Endothelial cell of umbilical vein (primary cell): ENCODE measurements at regions not wholly inside any gene's neighbourhood (a gene's known extent, or its start where the extent isn't known, plus 50 kb on each side); places are given as distances from the start of the nearest gene placed in this dataset.

Experiments used
- BruUV-seq: library from RNA; stranded (reverse); fragments of 400-500 nt; replicated peaks from 2 replicates; lab custom pipeline; 2021; lab: Mats Ljungman, UMichigan
- CTCF ChIA-PET: fragments of 300-600, 350-600 bp; sonication (Branson Sonifier 250); formaldehyde crosslinking; loops from one replicate; lab custom pipeline; 2021; ENCODE audit warnings: antibody characterized with exemption, inconsistent platforms; lab: Charles Lee
- POLR2A ChIA-PET: fragments of 300-600, 350-600 bp; sonication (Branson Sonifier 250); formaldehyde crosslinking; loops from one replicate; lab custom pipeline; 2021; ENCODE audit warnings: antibody characterized with exemption, inconsistent platforms; lab: Charles Lee
- DNase-seq: peaks from one replicate; pipeline ENCODE4 v3.0.0-alpha.2; 2011; ENCODE audit warnings: low read depth, low spot score
- FAIRE-seq: peaks from 2 replicates; lab custom pipeline; 2011; peaks lifted over from hg19 to GRCh38; lab: Jason Lieb, UNC
- H2AFZ ChIP-seq: 2 replicates; pipeline ENCODE4 v1.6.0; 2012; ENCODE audit warnings: low read depth, low read length, control low read depth, inconsistent platforms
- H3K27ac ChIP-seq: 2 replicates; pipeline ENCODE4 v1.5.1; 2011; ENCODE audit warnings: low read depth, mild to moderate bottlenecking, control low read depth, low read length, moderate library complexity; ENCODE audit not compliant: insufficient read depth
- H3K27me3 ChIP-seq, 2 experiments: 2 replicates each; pipeline versions ENCODE4 v1.6.0 to v1.6.1; 2011; ENCODE audit warnings: low read length in 2 of 2, mixed read lengths in 1 of 2; ENCODE audit not compliant: control insufficient read depth in 2 of 2, insufficient read depth in 2 of 2
- H3K36me3 ChIP-seq, 2 experiments: 2 replicates in 1 of 2; 3 replicates in 1 of 2; pipeline ENCODE4 v1.5.1; 2011; ENCODE audit warnings: low read length in 2 of 2, mild to moderate bottlenecking in 1 of 2, moderate library complexity in 1 of 2; ENCODE audit not compliant: control insufficient read depth in 2 of 2, insufficient read depth in 2 of 2; ENCODE audit errors: extremely low read depth in 1 of 2
- H3K4me1 ChIP-seq: 3 replicates; pipeline ENCODE4 v1.5.1; 2011; ENCODE audit warnings: mild to moderate bottlenecking, low read length; ENCODE audit not compliant: control insufficient read depth, insufficient read depth; ENCODE audit errors: extremely low read depth
- H3K4me2 ChIP-seq: 2 replicates; pipeline ENCODE4 v1.6.1; 2011; ENCODE audit warnings: low read length, control low read depth, mixed read lengths; ENCODE audit not compliant: insufficient read depth
- H3K4me3 ChIP-seq, 3 experiments: fragments of 200-600 bp in 1 of 3; sonication (generic), shearing (Covaris generic) in 1 of 3; replicated peaks in 1 of 3; 2 replicates each; pipeline ENCODE4 v1.5.1; 2011 to 2016; ENCODE audit warnings: control low read depth in 3 of 3, low read length in 3 of 3, mild to moderate bottlenecking in 2 of 3, inconsistent platforms in 1 of 3, low read depth in 1 of 3, moderate library complexity in 1 of 3; ENCODE audit not compliant: insufficient read depth in 1 of 3
- H3K79me2 ChIP-seq: 2 replicates; pipeline ENCODE4 v1.6.0; 2012; ENCODE audit warnings: low read length, inconsistent platforms; ENCODE audit not compliant: control insufficient read depth, insufficient read depth
- H3K9ac ChIP-seq: replicated peaks from 2 replicates; pipeline ENCODE3; 2011; ENCODE audit warnings: low read length, control low read depth; ENCODE audit not compliant: insufficient read depth; ENCODE audit errors: extremely low read depth
- H3K9me1 ChIP-seq: replicated peaks from 3 replicates; pipeline ENCODE4 v1.6.0; 2011; ENCODE audit warnings: mild to moderate bottlenecking, low read length; ENCODE audit not compliant: control insufficient read depth, insufficient read depth; ENCODE audit errors: extremely low read depth
- H3K9me3 ChIP-seq: replicated peaks from 2 replicates; pipeline ENCODE4 v1.5.1; 2012; ENCODE audit warnings: low read length, inconsistent platforms; ENCODE audit not compliant: control insufficient read depth, insufficient read depth
- H4K20me1 ChIP-seq: replicated peaks from 2 replicates; pipeline ENCODE3; 2011; ENCODE audit warnings: mild to moderate bottlenecking, low read length; ENCODE audit not compliant: control insufficient read depth, insufficient read depth; ENCODE audit errors: extremely low read depth
- EZH2 ChIP-seq: IDR thresholded peaks from 2 replicates; pipeline ENCODE4 v1.6.1; 2012; ENCODE audit warnings: borderline replicate concordance, low read depth, mild to moderate bottlenecking, moderate library complexity, low read length, inconsistent platforms; ENCODE audit not compliant: severe bottlenecking
- FOS ChIP-seq: IDR thresholded peaks from 2 replicates; pipeline ENCODE4 v1.6.1; 2011; ENCODE audit warnings: mild to moderate bottlenecking, low read length, moderate library complexity, borderline replicate concordance; ENCODE audit not compliant: insufficient read depth
- GATA2 ChIP-seq: IDR thresholded peaks from 2 replicates; pipeline ENCODE4 v1.7.0; 2011; ENCODE audit warnings: low read depth, mild to moderate bottlenecking, moderate library complexity, mixed read lengths, low read length; ENCODE audit not compliant: insufficient read length, insufficient read depth
- JUN ChIP-seq: IDR thresholded peaks from 2 replicates; pipeline ENCODE4 v1.6.1; 2011; ENCODE audit warnings: borderline replicate concordance, low read depth; ENCODE audit not compliant: insufficient read length, insufficient read depth
- MYC ChIP-seq: IDR thresholded peaks from one replicate; pipeline ENCODE4 v1.6.1; 2011; ENCODE audit warnings: mild to moderate bottlenecking, low read depth, low read length
- POLR2A ChIP-seq: IDR thresholded peaks from 2 replicates; pipeline ENCODE4 v1.6.1; 2012; ENCODE audit warnings: low read depth, mild to moderate bottlenecking, control low read depth, low read length
- POLR2AphosphoS5 ChIP-seq: IDR thresholded peaks from 2 replicates; pipeline ENCODE4 v1.6.1; 2012; ENCODE audit warnings: low read depth, mild to moderate bottlenecking, control low read depth, low read length, moderate library complexity; ENCODE audit not compliant: insufficient read depth
- dilution Hi-C: fragments of 300-500 bp; cut with MboI; formaldehyde crosslinking; loops from one replicate; pipeline ENCODE4 v1.15.0; 2019; ENCODE audit warnings: low sequenced_read_pairs; ENCODE audit not compliant: extremely low pct_ligation_motif_present
- intact Hi-C: fragments of 100-400 bp; cut with micrococcal nuclease; formaldehyde crosslinking; loops from one replicate; pipeline ENCODE4 v1.10.0; 2022
- TF ChIP-seq, protein P1 (sequence below), 2 donors: IDR thresholded peaks; 1 replicate in 1 of 2; 2 replicates in 1 of 2; pipeline ENCODE4 v1.5.1; 2011; ENCODE audit warnings: low read length in 2 of 2, mild to moderate bottlenecking in 2 of 2, moderate library complexity in 2 of 2, control low read depth in 1 of 2, inconsistent platforms in 1 of 2, low read depth in 1 of 2; ENCODE audit not compliant: insufficient read depth in 1 of 2; ENCODE audit errors: extremely low read depth in 1 of 2
- TF ChIP-seq, protein P2 (sequence below): IDR thresholded peaks from 2 replicates; pipeline ENCODE4 v1.6.1; 2011; ENCODE audit not compliant: insufficient read depth, insufficient read length

DNA sequence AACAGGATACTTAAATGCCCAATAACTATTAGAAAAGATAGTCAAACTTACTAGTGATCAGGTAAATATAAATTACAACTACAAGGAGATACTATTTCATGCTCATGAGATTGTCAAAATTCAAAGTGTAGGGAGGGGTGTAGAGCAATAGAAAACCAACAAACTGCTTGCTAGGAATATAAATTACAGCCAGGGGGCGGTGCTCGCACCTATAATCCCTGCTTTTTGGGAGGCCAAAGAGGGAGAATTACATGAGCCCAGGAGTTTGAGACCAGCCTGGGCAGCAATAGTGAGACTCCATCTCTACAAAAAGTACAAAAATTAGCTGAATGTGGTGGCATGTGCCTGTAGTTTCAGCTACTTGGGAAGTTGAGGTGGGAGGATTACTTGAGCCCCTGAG lies 556.5 kb upstream of the NR3C2 start:
- intact Hi-C loops (no loop called here), dilution Hi-C loops (no loop called here)
- no peak overlapping the region for H2AFZ ChIP-seq
- POLR2A ChIA-PET = no interaction called here
- no peaks in the 10 kb centered on the region for H3K9me1 ChIP-seq
- CTCF ChIA-PET = interaction anchor here (0.8 kb wide), 1 partner anchor 9 kb away, joined by 3 read pairs; no protein-coding TSS in a partner anchor
- H3K4me1 ChIP-seq = no peaks in the 10 kb centered on the region
- no peaks in the 10 kb centered on the region for H4K20me1 ChIP-seq
- TF ChIP-seq, protein P1, sequence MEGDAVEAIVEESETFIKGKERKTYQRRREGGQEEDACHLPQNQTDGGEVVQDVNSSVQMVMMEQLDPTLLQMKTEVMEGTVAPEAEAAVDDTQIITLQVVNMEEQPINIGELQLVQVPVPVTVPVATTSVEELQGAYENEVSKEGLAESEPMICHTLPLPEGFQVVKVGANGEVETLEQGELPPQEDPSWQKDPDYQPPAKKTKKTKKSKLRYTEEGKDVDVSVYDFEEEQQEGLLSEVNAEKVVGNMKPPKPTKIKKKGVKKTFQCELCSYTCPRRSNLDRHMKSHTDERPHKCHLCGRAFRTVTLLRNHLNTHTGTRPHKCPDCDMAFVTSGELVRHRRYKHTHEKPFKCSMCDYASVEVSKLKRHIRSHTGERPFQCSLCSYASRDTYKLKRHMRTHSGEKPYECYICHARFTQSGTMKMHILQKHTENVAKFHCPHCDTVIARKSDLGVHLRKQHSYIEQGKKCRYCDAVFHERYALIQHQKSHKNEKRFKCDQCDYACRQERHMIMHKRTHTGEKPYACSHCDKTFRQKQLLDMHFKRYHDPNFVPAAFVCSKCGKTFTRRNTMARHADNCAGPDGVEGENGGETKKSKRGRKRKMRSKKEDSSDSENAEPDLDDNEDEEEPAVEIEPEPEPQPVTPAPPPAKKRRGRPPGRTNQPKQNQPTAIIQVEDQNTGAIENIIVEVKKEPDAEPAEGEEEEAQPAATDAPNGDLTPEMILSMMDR (IDR thresholded peaks at IDR 0.05; ENCODE audit: extremely low read depth in 1 of 2, insufficient read depth in 1 of 2, low read depth in 1 of 2, low read length in 2 of 2) = peak in 1 of 2 donors; percentile 14
- no peak for TF ChIP-seq EZH2
- no peak overlapping the region for H3K27ac ChIP-seq
- H3K9ac ChIP-seq = no peak overlapping the region
- FAIRE-seq = no peak
- no peak overlapping the region for H3K4me3 ChIP-seq
- DNase-seq = no peak
- no peaks in the 10 kb centered on the region for H3K36me3 ChIP-seq
- no peaks in the 10 kb centered on the region for H3K9me3 ChIP-seq
- no peak overlapping the region for H3K4me2 ChIP-seq
- BruUV-seq = no TSS peak
- no peaks in the 10 kb centered on the region for H3K27me3 ChIP-seq
- H3K79me2 ChIP-seq = no peaks in the 10 kb centered on the region

DNA sequence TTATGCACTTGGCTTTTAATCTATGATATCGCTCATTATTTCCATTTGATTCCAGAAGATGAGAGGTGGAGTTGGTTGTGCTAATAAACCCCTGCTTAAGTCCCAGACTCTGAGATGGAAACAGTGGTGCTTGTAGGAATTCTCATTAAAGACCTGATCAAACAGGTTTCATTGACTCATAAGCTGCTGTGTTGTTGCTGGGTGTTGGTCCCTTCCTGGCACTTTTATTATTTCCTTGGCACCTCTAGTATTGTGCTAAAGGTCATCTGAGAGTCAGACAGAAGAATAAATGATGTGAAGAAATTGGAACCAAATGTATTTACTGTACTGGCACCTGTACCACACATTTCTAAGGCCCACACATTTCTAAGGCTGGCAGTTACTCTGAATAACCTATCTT lies 544.7 kb upstream of the NR3C2 start:
- POLR2A ChIA-PET = no interaction called here
- no TSS peak for BruUV-seq

More for the DNA sequence above, 544.7 kb upstream of the NR3C2 start:
- no peak overlapping the region for H2AFZ ChIP-seq
- FAIRE-seq = no peak
- CTCF ChIA-PET = no interaction called here
- no peak overlapping the region for H3K4me3 ChIP-seq
- no peak for TF ChIP-seq FOS
- TF ChIP-seq GATA2 = no peak
- TF ChIP-seq, protein P2, sequence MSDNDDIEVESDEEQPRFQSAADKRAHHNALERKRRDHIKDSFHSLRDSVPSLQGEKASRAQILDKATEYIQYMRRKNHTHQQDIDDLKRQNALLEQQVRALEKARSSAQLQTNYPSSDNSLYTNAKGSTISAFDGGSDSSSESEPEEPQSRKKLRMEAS = no peak
- no peak for TF ChIP-seq EZH2
- TF ChIP-seq POLR2A = no peak
- no peak for TF ChIP-seq JUN
- TF ChIP-seq, protein P1 (IDR thresholded peaks at IDR 0.05; ENCODE audit: extremely low read depth in 1 of 2, insufficient read depth in 1 of 2, low read depth in 1 of 2, low read length in 2 of 2) = no peak
- TF ChIP-seq MYC = no peak
- no peak for TF ChIP-seq POLR2AphosphoS5
- DNase-seq = peak; percentile 3
- H3K79me2 ChIP-seq = no peaks in the 10 kb centered on the region
- no peaks in the 10 kb centered on the region for H3K9me1 ChIP-seq
- no peaks in the 10 kb centered on the region for H3K27me3 ChIP-seq
- H3K4me2 ChIP-seq = no peak overlapping the region
- H3K4me1 ChIP-seq = no peaks in the 10 kb centered on the region
- no peaks in the 10 kb centered on the region for H4K20me1 ChIP-seq
- intact Hi-C loops = no loop called here
- H3K9ac ChIP-seq = no peak overlapping the region
- no peak overlapping the region for H3K27ac ChIP-seq
- dilution Hi-C loops = no loop called here
- no peaks in the 10 kb centered on the region for H3K36me3 ChIP-seq
- H3K9me3 ChIP-seq = no peaks in the 10 kb centered on the region
